CD4-positive, alpha-beta T cell treated with Interleukin-6 at 100 ng/mL for 8 hours (primary cell): ENCODE measurements at regions not wholly inside any gene's neighbourhood (a gene's known extent, or its start where the extent isn't known, plus 50 kb on each side); places are given as distances from the start of the nearest gene placed in this dataset.
"Not testable (repeated sequence)": the region's sequence is repeated elsewhere in the genome, so short reads cannot be mapped to it uniquely, and the experiment has no call there.

Source experiments
- DNase-seq: peaks from one replicate; pipeline ENCODE4 v3.0.0-alpha.2; 2020; ENCODE audit warnings: mixed read lengths, low spot score

DNA sequence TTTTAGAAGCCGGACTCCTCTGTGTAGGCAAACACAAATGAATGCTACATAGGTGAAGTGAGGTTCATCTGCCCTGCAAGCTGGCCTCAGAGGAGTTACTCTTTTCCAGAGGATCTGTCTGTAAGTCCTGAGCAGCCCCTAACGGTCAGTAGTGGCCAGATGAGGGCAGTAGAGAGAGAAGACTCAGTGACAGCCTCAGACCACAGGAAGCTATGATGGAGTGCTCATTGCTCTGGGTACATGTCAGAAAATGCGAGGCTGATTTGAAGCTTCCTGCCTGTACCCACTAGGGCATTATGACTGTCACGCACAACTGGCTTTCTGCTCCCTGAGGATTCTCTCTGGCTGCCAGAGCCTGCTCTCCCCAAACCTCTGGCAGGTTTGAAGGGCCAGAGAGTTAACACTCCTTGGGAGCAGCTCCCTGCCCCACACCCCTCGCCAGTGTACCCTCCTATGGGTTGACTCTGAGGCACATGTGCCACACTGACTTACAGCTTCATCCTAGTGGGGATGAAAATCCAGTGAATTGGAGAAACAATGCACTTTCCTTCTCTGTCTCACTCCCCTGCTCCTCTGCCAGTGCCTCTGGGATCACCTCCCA is 141.5 kb downstream of the GABRG2 start:
- no peak for DNase-seq

GRCh38 chr5:162214551-162214950 is 147.0 kb downstream of the GABRG2 start:
- no peak for DNase-seq

GRCh38 chr5:162217037-162217436 is 149.5 kb downstream of the GABRG2 start:
- DNase-seq, result no peak

- DNase-seq, result no peak
These were observed 154.3 kb downstream of the GABRG2 start for GRCh38 chr5:162221910-162222309.

DNA sequence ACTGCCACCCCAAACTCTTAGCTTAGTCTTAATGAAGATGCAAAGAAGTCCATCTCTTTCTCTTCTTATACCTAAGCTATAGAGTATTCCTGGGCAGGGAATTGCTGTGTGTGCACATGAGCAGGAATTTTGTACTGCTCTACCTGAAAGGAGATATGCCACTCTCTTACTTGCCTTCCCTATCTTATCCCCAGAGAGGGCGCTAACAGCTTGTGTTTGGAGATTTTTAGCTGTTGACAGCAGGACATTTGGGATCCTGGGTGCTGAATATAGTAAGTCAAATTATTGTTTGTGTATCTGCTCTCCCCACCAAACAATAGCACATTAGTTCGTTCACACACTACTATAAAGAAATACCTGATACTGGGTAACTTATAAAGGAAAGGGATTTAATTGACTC is 159.5 kb downstream of the GABRG2 start:
- DNase-seq, result no peak

- no peak for DNase-seq
These were observed 162.8 kb downstream of the GABRG2 start for GRCh38 chr5:162230348-162230747.

GRCh38 chr5:162231522-162231921 is 163.9 kb downstream of the GABRG2 start:
- no peak for DNase-seq

- no peak for DNase-seq
These were observed 173.2 kb downstream of the GABRG2 start for GRCh38 chr5:162240734-162241133.

- no peak for DNase-seq
These were observed 174.8 kb downstream of the GABRG2 start for GRCh38 chr5:162242416-162242815.

DNA sequence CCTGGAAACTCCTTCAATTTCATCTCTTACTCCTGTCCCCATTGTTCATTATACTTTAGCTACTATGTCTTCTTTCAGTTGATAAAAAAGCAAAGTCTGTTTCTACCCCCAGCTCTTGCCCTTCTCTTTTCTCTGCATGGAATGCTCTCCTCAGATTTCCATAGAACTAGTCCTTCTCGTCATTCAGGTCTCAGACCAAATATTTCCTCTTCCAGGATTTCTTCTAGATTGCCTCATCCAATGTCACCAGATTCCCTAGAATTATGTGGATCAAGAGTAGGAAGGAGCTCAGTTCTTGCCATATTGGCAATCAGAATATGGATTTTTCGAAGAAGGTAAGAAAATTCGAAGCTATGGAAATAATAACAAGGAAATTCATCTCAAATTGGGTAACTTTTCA is 176.1 kb downstream of the GABRG2 start:
- DNase-seq, result no peak

DNA sequence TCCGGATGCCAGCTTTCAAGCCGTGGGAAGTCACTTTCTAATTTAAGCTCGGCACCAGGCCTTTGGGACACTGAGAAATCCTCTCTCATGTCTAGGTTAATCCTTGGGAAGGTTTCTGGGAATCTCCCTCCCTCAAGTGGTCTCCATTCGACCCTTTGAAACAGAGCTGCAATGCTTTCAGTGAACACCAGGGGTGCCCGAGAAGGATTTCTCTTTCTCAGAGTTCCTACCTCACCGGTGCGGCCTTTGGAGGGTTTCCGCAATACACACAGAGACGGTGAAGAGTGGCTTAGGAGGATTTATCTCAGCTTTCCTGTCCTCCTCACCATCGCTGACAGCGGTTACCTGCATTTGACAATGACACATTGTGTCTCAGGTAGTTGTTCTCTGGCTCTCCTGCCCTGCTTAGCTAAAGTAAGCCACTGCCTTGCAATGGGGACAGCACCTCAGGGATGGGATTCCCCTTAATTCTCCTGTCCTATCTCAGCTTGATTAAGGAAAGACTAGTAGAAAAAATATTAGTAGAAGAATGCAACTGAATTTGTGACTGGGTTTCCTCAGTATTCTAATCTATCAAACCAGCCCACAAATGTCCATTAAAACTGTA is 180.6 kb downstream of the GABRG2 start:
- DNase-seq, result no peak

GRCh38 chr5:162256711-162257110 is 189.1 kb downstream of the GABRG2 start:
- no peak for DNase-seq

DNA sequence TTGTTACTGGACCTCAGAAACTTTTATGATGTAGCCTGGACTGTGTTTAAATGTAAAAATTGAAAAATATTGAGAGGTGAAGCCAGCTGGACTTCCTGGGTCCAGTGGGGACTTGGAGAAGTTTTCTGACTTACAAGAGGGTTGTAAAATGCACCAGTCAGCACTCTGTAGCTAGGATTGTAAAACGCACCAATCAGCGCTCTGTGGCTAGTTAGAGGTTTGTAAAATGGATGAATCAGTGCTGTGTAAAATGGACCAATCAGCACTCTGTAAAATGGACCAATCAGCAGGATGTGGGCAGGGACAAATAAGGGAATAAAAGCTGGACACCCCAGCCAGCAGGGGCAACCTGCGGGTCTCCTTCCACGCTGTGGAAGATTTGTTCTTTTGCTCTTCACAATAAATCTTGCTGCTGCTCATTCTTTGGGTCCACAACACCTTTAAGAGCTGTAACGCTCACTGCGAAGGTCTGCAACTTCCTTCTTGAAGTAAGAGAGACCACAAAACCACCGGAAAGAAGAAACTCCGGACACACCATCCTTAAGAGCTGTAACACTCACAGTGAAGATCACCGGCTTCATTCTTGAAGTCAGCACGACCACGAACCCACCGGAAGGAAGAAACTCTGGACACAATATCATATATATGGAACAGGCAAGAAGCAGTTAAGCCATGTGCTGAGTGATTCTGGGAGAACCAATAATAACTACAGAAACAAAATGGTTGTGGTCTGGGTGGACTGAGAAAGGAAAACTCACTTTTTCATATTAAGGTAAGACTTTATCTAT is 201.3 kb downstream of the GABRG2 start:
- DNase-seq, result no peak

GRCh38 chr5:162272417-162272816 is 204.8 kb downstream of the GABRG2 start:
- DNase-seq, result no peak

GRCh38 chr5:162274679-162275078 is 207.1 kb downstream of the GABRG2 start:
- no peak for DNase-seq

DNA sequence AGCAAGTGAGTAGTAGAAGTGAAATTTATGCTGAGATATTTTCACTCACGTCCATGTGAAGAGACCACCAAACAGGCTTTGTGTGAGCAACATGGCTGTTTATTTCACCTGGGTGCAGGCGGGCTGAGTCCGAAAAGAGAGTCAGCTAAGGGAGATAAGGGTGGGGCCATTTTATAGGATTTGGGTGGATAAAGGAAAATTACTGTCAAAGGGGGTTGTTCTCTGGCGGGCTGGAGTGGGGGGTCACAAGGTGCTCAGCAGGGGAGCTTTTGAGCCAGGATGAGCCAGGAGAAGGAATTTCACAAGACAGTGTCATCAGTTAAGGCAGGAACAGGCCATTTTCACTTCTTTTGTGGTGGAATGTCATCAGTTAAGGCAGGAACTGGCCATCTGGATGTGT is 207.8 kb downstream of the GABRG2 start:
- not testable (repeated sequence) for DNase-seq

- no peak for DNase-seq
These were observed 214.6 kb downstream of the GABRG2 start for GRCh38 chr5:162282191-162282590.

- no peak for DNase-seq
These were observed 216.0 kb downstream of the GABRG2 start for GRCh38 chr5:162283609-162284008.

- DNase-seq, result no peak
These were observed 221.2 kb downstream of the GABRG2 start for GRCh38 chr5:162288647-162289296.

DNA sequence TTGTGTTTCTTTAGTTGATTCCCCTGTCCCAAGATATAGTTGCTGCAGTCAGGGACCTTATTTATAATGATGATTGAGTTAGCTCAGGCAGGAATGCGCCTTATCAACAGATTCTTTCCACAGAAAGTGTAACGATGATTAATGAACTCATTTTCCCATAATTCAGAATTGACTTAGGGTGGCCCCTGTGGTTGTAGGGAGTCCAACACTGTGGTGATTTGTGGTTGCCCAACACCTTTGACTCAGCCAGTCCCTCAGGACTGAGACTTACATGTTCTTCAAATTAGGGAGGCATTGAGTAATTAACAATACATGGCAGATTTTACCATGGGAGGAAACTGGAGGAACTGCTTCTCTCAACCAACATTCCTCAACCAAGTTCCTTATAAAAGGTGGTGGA is 221.9 kb downstream of the GABRG2 start:
- DNase-seq, result no peak

DNA sequence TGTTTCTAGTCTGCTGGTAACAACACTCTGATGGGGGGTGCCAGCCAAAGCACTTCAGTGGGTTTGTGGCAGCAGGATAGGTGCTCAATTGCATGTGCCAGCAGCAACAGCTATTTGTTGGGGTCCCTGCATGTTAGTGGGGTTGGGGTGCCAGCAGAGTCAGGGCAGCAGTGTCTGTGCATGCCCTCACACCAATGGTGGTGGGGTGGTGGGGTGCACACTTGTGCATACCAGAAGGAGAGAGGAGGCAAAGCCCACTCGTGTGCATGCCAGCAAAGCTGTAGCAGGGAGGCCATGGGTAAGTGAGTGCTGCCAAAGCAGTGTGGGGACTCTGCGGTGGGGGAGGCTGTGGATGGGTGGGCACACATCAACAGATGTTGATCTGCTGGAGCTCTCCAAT is 232.2 kb downstream of the GABRG2 start:
- no peak for DNase-seq

DNA sequence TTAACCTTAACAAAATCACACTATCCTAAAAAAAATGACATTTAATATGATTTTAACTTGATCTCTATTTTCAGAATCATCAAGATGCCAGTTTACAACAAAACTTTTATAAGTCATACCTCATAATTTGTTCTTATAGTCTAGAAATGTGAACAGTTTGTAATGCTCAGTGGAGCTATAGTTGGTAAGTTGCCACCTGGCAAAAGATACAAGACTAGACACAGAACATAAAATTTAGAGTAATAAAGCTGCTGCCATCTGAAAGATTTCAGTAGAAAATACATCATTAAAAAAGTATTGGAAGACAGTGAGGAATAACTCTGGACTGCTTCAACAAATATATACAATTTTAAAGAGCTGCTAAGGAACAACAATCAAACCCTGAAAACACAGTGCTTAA is 233.8 kb downstream of the GABRG2 start:
- no peak for DNase-seq

DNA sequence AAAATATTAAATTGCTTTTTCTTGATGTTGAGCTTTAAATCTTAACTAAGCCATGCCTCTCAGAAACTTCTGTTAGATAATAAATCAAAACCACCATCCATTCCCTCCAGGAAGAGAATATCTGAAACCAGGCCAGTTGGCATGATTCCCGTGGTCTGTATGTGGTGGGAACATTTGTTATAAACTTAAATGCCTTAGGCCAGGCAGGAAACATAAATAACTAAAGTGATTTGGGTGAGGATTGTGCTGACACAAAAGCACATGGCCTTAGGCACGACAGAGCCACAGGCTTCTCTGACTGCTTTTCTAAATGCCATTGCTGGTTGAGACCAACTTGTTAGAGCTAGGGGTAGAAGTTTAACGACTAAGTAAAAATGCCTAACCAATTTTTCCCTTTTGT is 255.9 kb downstream of the GABRG2 start:
- DNase-seq, result no peak
